ENCODE measurements at regions not wholly inside any gene's neighbourhood (a gene's known extent, or its start where the extent isn't known, plus 50 kb on each side); places are given as distances from the start of the nearest gene placed in this dataset.
"Not testable (repeated sequence)": the region's sequence is repeated elsewhere in the genome, so short reads cannot be mapped to it uniquely, and the experiment has no call there.

- no peak for DNase-seq (ENCODE audit: low read depth in 2 of 2)
These were observed 304.5 kb upstream of the DIPK2B start for GRCh38 chrX:45505214-45505613.

GRCh38 chrX:45503787-45504362 is 303.2 kb upstream of the DIPK2B start:
- DNase-seq (ENCODE audit: low read depth in 2 of 2), result not testable (repeated sequence)

- DNase-seq (ENCODE audit: low read depth in 2 of 2), result no peak
These were observed 301.7 kb upstream of the DIPK2B start for GRCh38 chrX:45502396-45502795.

- no peak for DNase-seq (ENCODE audit: low read depth in 2 of 2)
These were observed 296.6 kb upstream of the DIPK2B start for GRCh38 chrX:45497290-45497689.

- no peak for DNase-seq (ENCODE audit: low read depth in 2 of 2)
These were observed 285.0 kb upstream of the DIPK2B start for GRCh38 chrX:45485719-45486118.

- no peak for DNase-seq (ENCODE audit: low read depth in 2 of 2)
These were observed 279.3 kb upstream of the DIPK2B start for GRCh38 chrX:45479835-45480422.

- no peak for DNase-seq (ENCODE audit: low read depth in 2 of 2)
These were observed 278.6 kb upstream of the DIPK2B start for GRCh38 chrX:45479196-45479834.

GRCh38 chrX:45472968-45473367 is 272.3 kb upstream of the DIPK2B start:
- no peak for DNase-seq (ENCODE audit: low read depth in 2 of 2)

GRCh38 chrX:45467537-45467936 is 266.9 kb upstream of the DIPK2B start:
- DNase-seq (ENCODE audit: low read depth in 2 of 2), result not testable (repeated sequence)

GRCh38 chrX:45455732-45456131 is 255.1 kb upstream of the DIPK2B start:
- DNase-seq (ENCODE audit: low read depth in 2 of 2), result not testable (repeated sequence)

GRCh38 chrX:45454290-45454689 is 253.6 kb upstream of the DIPK2B start:
- no peak for DNase-seq (ENCODE audit: low read depth in 2 of 2)

- DNase-seq (ENCODE audit: low read depth in 2 of 2), result no peak
These were observed 249.3 kb upstream of the DIPK2B start for GRCh38 chrX:45449982-45450381.

GRCh38 chrX:45447995-45448394 is 247.3 kb upstream of the DIPK2B start:
- DNase-seq (ENCODE audit: low read depth in 2 of 2), result no peak

- DNase-seq (ENCODE audit: low read depth in 2 of 2), result no peak
These were observed 246.7 kb upstream of the DIPK2B start for GRCh38 chrX:45447331-45447730.

GRCh38 chrX:45445745-45446412 is 245.2 kb upstream of the DIPK2B start:
- DNase-seq (ENCODE audit: low read depth in 2 of 2), result no peak

GRCh38 chrX:45437186-45437585 is 236.5 kb upstream of the DIPK2B start:
- no peak for DNase-seq (ENCODE audit: low read depth in 2 of 2)

- no peak for DNase-seq (ENCODE audit: low read depth in 2 of 2)
These were observed 234.8 kb upstream of the DIPK2B start for GRCh38 chrX:45435481-45435880.

- no peak for DNase-seq (ENCODE audit: low read depth in 2 of 2)
These were observed 233.6 kb upstream of the DIPK2B start for GRCh38 chrX:45434231-45434630.

- DNase-seq (ENCODE audit: low read depth in 2 of 2), result no peak
These were observed 228.2 kb upstream of the DIPK2B start for GRCh38 chrX:45428831-45429230.

GRCh38 chrX:45424326-45424725 is 223.7 kb upstream of the DIPK2B start:
- DNase-seq (ENCODE audit: low read depth in 2 of 2), result no peak

- DNase-seq (ENCODE audit: low read depth in 2 of 2), result no peak
These were observed 221.7 kb upstream of the DIPK2B start for GRCh38 chrX:45422216-45422925.

GRCh38 chrX:45421806-45422205 is 221.1 kb upstream of the DIPK2B start:
- no peak for DNase-seq (ENCODE audit: low read depth in 2 of 2)
